ENCODE measurements at regions not wholly inside any gene's neighbourhood (a gene's known extent, or its start where the extent isn't known, plus 50 kb on each side); places are given as distances from the start of the nearest gene placed in this dataset.
"Not testable (repeated sequence)": the region's sequence is repeated elsewhere in the genome, so short reads cannot be mapped to it uniquely, and the experiment has no call there.

DNA sequence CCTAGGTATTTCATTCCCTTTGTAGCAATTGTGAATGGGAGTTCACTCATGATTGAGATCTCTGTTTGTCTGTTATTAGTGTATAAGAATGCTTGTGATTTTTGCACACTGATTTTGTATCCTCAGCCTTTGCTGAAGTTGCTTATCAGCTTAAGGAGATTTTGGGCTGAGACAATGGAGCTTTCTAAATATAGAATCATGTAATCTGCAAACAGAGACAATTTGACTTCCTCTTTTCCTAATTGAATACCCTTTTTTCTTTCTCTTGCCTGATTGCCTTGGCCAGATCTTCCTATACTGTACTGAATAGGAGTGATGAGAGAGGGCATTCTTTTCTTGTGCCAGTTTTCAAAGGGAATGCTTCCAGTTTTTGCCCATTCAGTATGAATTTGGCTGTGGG is 398.1 kb downstream of the SRGAP2C start:
- DNase-seq: peak in 1 of 2 experiments; percentile 7

DNA sequence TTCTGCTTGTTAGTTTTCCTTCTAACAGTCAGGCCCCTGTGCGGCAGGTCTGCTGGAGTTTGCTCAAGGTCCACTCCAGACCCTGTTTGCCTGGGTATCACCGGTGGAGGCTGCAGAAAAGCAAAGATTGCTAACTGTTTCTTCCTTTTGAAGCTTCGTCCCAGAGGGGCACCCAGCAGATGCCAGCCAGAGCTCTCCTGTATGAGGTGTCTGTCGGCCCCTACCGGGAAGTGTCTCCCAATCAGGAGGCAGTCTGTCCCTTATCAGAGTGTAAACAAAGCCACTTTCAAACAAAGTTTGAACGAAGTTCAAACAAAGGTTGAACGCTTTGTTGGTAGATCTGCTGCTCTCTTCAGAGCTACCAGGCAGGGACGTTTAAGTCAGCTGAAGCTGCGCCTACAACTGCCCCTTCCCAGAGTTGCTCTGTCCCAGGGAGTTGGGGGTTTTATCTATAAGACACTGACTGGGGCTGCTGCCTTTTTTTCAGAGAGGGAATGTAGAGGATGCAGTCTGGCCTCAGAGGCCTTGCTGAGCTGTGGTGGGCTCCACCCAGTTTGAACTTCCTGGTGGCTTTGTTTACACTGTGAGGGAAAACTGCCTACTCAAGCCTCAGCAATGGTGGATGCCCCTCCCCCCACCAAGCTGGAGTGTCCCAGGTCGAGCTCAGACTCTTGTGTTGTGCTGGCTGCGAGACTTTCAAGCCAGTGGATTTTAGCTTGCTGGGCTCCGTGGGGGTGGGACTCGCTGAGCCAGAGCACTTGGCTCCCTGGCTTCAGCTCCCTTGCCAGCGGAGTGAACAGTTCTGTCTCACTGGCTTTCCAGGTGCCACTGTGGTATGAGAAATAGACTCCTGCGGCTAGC is 401.8 kb downstream of the SRGAP2C start:
- DNase-seq: no peak

GRCh38 chr1:121587230-121587569 is 402.4 kb downstream of the SRGAP2C start:
- no peak for DNase-seq

DNA sequence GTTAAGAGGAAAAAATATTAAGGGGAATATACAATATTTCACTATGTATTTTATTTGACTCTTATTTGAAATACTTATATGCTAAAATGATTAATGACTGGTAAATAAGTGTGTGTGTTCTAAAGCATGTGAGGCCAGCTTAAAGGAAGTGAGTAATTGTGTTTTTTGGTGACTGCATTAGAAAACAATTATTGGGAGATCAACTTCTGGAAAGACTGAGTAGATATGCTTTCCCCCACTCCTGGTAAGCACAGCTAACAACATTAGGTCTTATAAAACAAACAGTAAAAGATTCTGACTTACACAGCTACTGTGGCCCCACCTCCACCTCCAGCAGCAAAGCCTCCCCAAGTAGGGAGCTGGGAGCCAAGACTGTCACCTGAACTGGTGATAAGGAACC is 403.0 kb downstream of the SRGAP2C start:
- no peak for DNase-seq

DNA sequence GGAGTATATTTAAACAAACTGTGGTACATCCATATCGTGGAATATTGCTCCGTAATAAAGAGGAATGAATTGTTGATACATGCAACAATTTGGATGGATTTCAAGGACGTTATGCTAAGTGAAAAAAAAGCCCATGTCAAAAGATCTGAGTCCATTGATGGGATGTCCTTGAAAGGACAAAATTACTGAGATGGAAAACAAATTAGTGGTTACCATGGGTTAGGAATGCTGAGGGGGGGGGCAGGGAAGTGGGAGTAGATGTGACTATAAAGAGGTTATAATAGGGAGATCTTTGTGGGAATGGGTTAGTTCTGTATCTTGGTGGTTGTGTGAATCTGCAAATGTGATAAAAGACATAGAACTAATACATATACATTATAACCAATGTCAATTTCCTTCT is 409.3 kb downstream of the SRGAP2C start:
- no peak for DNase-seq

GRCh38 chr1:121595089-121595488 is 410.3 kb downstream of the SRGAP2C start:
- DNase-seq: no peak

DNA sequence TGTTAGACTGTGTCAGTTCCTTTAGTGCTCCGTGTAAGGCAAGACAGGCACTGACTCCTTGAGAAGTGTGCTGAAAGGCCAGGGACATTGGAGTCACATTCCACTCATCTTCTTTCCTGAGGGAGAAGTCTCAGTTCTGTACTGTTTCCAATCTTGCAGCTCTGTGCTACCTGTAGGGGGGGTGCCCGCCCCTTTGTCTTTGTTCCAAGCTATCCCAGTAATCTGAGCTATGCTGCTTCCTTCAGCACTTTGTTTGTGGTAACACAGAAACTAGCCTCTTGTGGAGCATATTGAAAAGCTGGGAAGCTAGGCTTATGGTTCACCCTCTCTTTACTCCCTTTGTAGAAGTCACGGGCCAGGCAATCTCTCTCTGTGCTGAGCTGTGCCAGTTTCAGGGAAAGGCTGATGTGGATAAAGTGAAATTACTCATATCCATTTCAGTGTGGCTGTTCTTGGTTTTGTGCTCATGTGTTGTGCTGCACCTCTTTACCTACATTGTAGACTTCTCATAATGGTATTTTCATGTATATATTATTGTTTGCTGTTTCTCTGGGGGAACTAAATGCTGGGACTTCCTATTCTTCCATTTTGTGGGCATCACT is 420.2 kb downstream of the SRGAP2C start:
- DNase-seq: not testable (repeated sequence)

- not testable (repeated sequence) for DNase-seq
Observed at GRCh38 chr1:121607499-121607898, 422.7 kb downstream of the SRGAP2C start.

Data from Kasumi-1 (cell line).